GM04504 (cell line): ENCODE measurements at regions not wholly inside any gene's neighbourhood (a gene's known extent, or its start where the extent isn't known, plus 50 kb on each side); places are given as distances from the start of the nearest gene placed in this dataset.
A peak's percentile ranks its signal among the peaks of the same experiment; 100 is the strongest.

Experiments used
- DNase-seq: peaks from one replicate; pipeline ENCODE4 v3.0.0-alpha.2; 2012; ENCODE audit warnings: low read depth

DNA sequence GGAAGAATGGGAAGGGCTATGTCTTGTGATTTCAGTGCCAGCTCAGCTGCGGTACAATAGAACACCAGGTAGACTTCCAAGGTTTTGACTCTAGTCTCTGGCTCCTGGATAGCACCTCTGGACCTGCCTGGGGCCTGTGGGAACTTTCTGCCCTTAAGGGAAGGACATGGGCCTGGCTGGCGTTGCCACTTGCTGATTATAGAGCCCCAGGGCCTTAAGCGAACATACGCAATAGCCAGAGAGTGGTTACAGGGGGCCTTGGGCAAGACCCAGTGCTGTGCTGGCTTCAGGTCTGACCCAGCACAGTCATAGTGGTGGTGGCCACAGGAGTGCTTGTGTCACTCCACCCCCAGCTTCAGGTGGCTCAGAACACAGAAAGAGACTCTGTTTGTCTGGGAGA is 131.1 kb upstream of the COL21A1 start:
- no peak for DNase-seq

DNA sequence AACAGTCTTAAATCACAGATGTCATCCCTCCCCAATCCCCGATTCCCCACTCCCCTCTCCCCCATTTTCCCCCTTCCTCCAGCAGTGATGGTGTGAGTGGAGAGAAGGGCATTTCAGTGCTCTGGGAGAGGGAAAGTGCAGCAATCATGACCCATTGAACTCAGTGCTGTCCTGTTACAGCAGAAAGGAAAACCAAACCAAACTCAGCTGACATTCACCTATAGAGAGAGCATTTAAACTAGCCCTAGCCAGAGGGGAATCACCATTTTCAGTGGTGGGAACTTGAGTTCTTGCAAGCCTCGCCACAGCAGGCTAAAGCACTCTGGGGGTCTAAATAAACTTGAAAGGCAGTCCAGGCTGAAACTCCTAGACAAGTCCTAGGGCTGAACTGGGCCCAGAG is 129.9 kb upstream of the COL21A1 start:
- DNase-seq: no peak

DNA sequence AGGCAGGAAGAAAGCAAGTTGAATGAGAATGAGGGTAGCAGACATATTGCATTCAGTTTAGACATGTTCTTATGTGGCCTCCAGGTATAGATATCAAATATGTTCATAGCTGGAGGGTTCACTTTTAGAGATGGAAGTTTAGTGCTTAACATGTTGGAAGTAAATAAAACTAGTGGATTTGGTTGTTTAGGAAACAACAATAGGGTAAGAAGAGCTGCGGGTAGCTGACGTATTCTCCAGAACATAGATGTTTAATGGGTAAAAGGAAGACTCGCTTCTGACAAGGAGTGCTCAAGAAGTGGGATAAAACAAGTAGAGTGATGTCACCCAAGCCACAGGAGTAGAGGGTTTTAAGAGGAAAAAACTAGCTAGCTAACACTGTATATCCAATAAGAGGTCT is 128.4 kb upstream of the COL21A1 start:
- no peak for DNase-seq

DNA sequence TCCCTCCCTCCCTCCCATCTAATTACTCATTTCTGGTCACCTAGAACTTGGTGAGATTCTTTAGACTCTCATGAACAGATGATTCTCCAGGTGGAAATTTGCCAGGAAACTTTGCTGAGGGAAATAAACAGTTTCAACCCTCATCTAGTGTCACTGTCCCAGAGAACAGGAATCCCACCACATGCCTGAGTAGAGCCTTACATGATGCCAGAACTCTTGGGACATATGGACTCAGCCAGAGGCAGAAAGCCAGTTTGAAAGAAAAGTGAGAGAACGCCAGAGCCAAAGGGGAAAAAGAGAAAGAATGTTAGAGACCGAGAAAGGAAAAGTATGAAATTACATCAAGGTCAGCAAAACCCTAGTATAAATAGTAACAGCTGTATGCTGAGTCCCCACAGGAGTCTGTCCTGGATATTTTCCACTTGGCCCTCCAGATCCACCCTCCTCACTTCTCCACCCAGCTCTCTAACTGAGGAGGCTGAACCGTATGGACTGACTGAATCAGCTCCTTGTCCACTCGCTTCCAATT is 127.5 kb upstream of the COL21A1 start:
- peak; percentile 60 for DNase-seq

DNA sequence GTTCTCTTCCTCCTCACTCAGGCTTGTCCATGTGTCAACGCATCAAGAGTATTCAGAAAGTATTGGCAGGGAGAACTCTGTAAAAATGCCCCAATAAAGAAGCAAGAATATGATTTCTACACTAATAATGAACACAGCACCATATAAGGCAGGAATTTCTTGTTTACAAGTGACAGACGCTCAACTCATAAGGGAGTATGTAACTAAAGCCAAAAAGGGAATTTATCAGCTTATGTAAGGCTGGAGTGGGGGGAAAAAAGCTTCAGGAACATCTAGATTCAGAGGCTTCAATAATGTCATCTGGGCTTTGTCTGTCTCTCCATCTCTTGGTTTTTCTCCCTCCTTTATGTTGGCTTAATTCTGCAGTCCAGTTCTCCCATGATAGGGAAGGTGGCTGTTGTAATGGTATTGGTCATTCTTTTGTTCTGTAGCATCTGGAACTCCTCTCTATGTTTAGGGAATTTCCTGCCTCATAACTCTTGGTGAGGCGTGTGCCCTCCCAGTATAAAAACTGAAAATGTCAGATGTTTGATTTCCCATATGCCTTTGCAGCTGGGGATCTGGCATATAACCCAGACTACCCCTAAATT is 125.1 kb upstream of the COL21A1 start:
- DNase-seq: no peak

DNA sequence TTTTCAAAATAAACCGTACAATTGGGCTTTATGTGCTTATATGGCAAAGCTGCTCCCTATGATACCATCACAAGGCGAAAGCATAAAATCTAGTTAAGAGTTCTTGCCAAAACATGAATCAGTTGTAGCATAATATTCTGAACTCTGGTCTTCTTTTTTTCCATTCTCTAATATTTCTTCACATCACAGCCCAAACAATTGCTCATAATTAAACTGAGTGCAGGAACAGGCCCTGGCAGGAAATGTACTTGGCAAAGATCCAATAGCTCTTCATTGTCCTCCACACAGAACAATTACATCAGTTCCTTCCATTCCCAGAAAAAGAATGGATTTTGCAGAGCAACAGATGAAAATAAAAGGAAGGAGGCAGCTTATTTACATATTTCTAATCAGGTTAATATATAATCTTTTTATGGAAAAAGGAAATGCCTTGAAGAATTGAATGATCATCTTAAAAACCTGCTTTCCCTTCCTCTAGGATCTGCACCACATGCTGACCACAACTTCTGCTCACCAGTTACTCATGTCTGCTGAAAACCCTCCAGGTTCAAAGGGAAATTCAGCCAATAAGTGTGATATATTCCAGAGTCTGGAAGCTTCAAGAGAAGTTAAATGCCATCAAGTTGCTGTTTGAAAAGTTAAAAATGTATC is 123.3 kb upstream of the COL21A1 start:
- peak; percentile 73 for DNase-seq

DNA sequence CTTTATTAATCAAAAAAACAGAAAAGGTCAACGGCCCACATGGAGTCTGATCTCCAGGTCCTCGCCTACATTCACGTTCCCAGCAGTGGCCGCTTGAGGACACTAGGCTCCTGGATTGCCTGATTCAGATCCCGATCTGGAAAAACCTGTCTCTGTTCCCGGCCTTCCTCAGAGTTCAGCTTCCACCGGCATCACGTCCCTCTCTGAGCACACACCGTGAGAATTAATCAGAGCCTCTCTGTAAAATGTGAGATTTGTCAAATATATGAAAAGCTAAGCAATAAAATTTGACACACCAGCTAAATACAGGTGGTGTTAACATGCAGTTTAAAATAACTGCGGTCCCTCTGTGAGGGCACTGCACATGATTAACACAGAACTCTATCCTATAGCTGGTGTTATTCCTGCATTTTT is 122.8 kb upstream of the COL21A1 start:
- DNase-seq: peak; percentile 43

DNA sequence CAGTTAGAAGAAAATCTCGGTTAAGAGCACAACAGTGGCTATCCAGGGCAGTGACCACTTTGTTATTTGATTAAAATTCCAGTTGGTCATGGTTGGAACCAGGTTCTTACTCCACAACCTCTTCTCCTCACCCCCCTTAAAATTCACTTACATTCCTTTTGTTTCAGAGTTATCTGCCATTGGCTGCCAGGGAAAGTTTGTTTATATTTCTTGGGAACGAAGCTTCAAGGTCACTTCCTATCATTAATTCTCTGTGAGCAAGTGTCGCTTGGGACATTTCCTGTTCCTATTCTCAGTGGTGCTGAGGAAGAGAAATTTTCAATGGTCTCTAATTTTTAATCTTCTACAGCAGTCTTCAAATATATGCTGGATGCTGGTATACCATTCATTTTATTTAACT is 121.1 kb upstream of the COL21A1 start:
- no peak for DNase-seq

DNA sequence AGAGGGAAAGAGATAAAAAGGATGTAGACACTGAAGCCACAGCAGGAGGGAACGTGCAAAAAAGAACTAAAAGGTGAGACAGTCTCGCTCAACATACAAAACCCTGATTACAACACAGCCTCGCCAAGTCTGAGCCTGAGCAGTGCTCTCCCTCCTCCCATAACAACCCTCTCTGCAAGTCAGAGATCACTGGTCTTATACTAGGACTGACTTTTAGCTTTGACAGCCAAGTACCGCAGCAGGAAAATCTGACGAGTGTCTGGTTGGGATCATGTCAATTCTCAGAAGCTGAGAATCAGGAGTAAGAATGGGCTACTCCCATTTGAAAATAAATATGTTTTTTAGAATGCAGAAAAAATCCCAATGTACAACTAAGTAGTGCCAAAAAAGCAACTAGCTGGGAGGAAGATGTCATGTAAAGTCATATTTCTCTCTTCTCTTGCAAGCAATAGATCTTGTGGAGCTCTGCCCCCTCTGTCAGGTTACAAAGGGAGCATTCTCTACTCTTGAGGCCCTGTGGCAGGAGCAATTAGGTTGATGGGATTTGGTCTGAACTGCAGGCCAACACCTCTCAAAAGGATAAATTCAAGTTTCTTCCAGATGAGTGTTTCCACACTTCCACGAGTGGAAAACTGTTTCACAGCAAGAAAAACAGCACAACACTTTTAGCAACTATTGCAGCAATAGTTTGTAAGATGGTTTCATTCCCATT is 118.9 kb upstream of the COL21A1 start:
- DNase-seq: no peak

DNA sequence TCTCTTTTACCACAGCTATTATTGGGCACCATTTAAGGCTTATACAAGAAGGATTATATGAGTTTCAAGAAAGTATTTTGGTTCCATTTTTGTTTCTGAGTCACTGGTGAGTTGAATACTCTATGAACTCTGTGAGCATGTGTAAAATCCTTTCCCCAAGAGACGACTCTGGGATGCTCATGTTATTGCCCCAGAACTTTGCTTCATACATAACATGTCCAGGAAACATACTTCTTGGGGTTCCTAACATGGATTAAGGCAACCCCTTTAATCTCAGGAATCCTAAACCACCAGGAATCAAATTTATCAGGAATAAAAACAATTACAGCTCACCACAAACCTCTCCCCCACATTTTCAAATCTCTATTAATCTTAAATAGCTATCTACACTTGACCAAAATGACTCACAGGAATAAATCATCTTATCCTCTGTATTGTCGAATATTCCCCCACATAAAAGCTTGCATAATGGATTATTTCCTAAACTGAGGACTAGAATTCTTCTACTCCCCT is 117.5 kb upstream of the COL21A1 start:
- DNase-seq: no peak

DNA sequence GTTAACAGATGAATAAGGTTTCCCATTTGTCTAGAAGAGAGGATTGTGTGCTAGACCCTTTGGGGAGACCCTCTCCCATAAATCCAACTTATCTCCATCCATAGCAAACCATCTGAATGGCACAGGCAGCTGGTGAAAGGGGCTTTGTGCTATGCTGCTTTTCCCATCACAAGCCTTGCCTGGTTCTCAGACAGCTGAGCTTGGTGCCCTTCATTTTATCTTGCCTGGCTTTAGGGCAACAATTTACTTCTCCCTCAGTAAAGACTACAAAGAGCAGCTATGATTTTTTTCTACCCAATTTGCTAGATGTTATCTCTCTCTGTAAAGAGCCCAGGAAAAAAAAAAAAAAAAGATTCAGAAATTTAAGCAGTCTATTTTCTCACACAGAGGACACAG is 117.0 kb upstream of the COL21A1 start:
- DNase-seq: no peak

DNA sequence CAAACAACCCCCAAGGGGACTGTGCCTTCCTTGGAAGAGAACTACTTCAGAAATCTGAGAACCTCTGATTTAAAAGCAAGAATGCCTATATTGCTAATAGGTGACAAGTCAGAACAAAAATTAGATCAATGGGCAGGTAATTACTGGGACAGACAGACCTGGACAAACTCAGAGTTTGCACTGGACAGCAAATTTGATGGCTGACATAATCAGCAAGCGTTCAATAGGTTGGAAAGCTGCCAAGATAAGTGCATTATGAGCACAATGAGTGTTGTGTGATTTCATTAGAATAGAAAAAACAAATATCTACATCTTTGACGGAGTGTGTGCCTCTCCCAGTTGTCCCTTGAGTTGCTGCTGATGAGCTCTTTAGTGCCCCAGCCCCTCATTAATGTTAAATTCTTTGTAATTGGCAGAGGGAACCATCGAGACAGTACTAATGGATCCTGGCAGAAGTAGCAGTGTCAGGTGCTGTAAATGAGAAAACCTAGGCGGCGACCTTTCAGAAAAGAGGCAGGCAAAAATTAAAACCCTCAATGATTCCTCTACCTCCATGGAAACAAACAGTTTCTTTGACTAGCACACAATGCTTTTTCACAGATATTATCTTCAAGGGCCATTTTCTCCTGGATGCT is 116.5 kb upstream of the COL21A1 start:
- no peak for DNase-seq

DNA sequence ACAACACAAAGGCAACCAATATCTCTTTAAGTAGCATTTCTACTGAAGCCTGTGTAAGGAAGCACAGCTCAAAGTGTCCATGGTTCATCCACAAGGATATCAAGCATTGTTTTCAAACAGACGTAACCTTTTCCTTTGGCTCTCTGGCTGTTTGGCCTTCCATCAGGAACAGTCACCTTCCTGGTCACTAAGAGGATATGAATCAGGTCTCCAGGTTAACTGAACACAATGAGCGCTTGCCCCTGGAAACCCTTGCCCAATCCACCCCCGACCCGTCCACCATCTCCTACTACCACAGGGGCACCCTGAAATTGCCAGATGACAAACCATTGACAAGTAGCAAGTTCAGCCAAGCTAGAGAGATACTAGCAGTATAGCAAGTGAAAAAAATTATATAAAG is 114.4 kb upstream of the COL21A1 start:
- DNase-seq: no peak

DNA sequence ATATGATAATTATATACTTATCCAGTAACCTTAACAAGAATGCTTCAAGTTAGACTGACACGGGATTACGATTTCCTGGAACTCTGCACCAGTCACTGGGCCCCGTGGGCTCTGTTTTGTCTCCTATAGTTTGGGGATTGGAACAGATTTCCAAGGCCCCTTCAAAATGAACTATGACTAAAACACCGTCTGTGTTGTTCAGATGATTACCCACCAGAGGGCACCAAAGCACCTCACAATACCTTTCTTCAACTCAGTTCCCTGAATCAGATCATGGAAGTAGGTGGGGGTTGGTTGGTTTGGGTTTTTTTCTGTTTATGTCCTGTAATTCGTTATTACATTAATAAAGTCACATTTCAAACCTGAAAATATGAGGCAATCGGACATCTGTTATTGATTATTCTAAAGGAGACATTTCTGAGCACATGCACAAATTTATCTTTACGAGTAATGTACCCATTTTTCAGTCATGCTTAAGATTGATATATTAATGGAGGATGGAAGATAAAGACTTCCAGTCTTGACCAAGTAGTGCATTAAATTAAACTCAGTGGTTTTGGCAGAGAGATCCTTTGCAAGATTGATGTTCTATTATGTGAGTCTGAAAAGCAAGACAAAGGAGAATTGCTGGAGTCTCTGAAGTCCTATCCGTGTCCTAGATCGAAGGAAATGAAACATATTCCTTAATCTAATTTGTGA is 112.0 kb upstream of the COL21A1 start:
- DNase-seq: no peak

DNA sequence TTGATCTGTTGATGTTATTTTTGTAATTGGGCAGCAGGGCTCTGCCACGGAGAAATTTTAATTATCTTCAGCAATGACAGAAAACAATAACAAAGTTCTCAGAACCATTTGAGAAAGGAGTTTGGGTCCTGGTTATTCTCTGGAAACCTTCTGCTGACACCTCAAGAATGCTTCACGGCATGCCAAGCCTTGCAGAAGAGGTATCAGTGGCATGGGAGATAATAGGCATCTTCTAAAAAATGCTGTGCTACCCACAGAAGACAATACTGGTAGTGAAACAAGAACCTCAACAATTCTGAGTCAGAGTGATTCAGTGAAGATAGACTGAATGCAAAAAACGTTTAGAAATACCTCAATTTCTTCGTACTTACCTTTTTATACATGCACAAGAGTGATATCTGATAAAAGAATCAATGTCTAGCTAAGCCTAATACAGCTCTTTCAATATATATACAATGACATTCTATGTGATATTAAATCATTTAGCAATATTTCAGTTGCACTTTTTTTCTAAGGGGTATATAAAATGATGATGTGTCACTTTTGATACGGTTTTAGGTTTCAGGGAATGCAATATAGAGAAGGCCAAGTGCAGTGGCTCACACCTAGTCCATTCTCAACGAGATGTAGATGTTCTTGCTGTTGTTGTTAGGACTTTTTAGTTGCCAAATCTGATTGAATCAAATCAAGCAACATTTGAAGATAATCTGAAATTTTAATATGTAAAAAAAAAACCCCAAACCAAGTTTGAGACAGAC is 110.4 kb upstream of the COL21A1 start:
- no peak for DNase-seq

DNA sequence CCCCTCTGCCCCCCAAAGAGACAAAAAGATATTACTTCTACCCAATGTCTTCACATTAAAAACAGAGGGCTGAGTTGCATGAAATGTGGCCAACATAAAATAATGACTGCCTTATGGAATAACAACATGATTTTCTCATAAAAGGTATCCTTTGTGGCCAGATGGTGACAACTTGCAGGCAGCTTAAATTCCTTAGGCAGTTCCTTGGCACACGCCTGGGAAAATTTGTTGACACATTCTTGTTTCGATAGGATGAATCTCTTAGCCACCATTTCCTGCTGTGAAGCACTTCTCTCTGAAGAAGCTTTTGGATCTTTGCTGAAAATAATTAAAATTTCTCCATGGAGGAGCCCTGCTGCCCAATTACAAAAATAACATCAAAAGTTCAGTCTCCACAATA is 109.0 kb upstream of the COL21A1 start:
- DNase-seq: peak; percentile 61

DNA sequence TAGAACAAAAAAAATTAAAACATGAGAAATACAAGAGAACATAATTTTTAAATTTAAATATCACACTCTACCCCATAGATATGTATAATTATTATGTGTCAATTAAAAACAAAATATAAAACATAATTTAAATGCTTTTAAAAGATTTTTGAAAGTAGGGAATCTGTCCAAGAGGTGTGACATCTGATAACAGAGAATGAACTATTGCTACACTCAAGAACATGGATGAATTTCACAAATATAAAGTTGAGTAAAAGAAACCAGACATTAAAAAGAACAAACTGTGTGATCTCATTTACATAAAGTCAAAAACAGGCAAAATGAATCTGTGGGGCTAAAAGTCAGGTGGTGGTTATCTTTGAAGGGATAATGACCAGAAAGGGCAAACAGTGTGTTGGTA is 106.5 kb upstream of the COL21A1 start:
- no peak for DNase-seq

DNA sequence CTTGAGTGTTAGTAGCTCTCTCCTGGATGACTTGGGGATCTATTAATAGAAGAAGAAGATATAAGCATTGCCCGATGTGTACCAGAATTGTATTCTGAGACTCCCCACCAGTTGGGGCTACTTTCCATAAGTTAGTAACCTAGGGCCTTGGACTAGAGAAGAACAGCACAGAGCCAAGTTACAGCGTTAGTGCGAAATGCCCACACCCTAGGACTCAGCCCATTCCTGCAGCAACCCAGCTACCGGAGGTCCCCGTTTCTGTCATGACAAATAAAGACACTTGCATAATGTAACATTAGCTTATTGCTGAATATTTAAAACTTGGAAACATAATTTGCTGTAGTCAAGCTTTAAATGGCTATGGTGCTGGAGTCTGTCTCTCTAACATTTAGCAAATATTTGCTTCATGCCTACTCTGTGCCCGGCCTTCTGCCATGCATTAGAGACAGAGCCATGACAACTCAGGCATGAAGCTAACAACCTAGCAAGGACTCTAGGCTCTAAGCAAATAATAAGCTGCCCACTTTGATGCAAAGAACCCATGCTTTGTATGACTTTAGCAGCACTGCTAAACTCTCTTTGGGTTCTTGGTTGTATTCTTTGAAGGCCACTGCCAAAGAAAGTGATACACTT is 103.4 kb upstream of the COL21A1 start:
- DNase-seq: no peak

DNA sequence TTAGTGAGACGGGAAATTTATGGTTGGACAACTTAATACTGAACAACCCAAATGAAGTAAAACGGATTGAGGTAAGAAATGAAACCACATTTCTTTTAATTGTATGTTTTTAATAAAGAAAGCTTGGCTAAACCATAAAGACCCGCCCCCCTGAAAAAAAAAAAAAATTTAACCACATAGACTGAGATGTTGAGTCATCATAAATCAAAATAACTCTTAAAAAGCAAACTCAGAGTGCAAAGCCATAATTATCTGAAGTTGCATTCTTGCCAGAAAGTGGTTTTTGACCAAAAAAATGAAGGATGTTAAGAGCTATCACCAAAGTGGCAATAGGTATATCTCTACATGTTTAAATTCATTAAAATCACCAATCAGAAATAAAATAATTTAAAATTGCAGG is 101.8 kb upstream of the COL21A1 start:
- no peak for DNase-seq

DNA sequence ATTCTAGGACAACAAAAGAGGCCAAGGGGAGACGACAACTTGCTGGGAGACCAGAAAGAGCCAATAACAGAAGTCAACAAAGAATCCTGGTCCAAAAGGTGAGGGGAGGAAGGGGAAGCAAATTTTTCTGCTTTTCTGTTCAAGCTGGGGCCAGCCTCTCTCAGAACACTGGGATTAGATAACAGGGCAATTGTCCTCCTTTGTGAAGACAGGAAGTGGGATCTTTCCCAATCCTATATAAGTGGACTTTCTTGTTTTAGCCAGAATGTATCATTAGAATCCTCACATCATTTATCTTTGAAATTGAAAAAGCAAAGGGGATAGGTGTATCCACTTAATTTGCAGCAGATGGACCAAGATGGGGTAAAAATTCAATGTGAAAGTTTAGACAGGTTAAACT is 101.2 kb upstream of the COL21A1 start:
- DNase-seq: no peak

DNA sequence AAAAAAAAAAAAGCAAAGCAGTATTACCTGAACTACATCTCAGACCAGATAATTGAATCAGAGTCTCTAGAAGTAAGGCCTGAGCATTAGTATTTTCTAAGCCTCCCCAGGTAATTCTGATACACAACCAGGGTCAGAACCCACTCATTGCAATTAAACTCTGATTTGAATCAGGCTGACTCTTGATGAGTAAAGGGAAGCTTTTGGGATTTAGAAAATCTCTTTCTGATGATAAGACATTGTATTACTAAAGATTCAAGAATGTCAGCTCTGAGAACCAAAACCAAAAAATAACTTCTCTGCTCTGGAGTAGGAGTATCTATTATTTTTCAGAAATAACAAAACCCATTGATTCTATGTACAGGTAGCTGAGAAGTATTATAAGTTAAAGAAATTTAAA is 100.1 kb upstream of the COL21A1 start:
- DNase-seq: no peak
